Lower lobe of right lung (tissue), 2 donors: ENCODE measurements at regions not wholly inside any gene's neighbourhood (a gene's known extent, or its start where the extent isn't known, plus 50 kb on each side); places are given as distances from the start of the nearest gene placed in this dataset.

Source experiments
- ATAC-seq, 2 donors: fragments of 200-7000 bp; cut with Tn5 transposase; one replicate each; pipeline ENCODE4 v1.9.1; 2020 to 2022; ENCODE audit warnings: mild to moderate bottlenecking in 2 of 2, moderate library complexity in 2 of 2
- DNase-seq: peaks from one replicate; pipeline ENCODE4 v3.0.0-alpha.2; 2020
- H3K27ac ChIP-seq: fragments of 200-600 bp; one replicate; pipeline ENCODE4 v1.8.0; 2022
- H3K27me3 ChIP-seq: fragments of 200-600 bp; one replicate; pipeline ENCODE4 v1.8.0; 2022; ENCODE audit warnings: low read depth
- H3K36me3 ChIP-seq: fragments of 200-600 bp; one replicate; pipeline ENCODE4 v1.8.0; 2022; ENCODE audit warnings: mild to moderate bottlenecking
- H3K4me1 ChIP-seq: fragments of 200-600 bp; one replicate; pipeline ENCODE4 v1.8.0; 2022
- H3K4me3 ChIP-seq: fragments of 200-600 bp; one replicate; pipeline ENCODE4 v1.8.0; 2022; ENCODE audit warnings: mild to moderate bottlenecking
- H3K9me3 ChIP-seq: fragments of 200-600 bp; one replicate; pipeline ENCODE4 v1.8.0; 2022
- CTCF ChIP-seq: fragments of 200-600 bp; IDR thresholded peaks from one replicate; pipeline ENCODE4 v1.8.0; 2022; ENCODE audit warnings: antibody characterized with exemption, mild to moderate bottlenecking
- intact Hi-C: fragments of 100-400 bp; cut with DNase I; formaldehyde crosslinking; loops from one replicate; pipeline ENCODE4 v1.11.0; 2022
- donor health status: DM: no; HTN: yes; CAD: no; lungs with severe emphysema.

- DNase-seq, result no peak
- Histone ChIP-seq H3K27me3 (no peaks in the 10 kb centered on the region), H3K36me3 (no peaks in the 10 kb centered on the region), H3K4me3 (no peak overlapping the region), H3K27ac (no peak overlapping the region), H3K9me3 (peaks cover 3% of the 10 kb centered on the region), H3K4me1 (no peaks in the 10 kb centered on the region)
- intact Hi-C loops, result no loop called here
- ATAC-seq, result no peak
- no peak for TF ChIP-seq CTCF
These were observed 425.4 kb upstream of the PITX2 start for GRCh38 chr4:111048316-111048715.

DNA sequence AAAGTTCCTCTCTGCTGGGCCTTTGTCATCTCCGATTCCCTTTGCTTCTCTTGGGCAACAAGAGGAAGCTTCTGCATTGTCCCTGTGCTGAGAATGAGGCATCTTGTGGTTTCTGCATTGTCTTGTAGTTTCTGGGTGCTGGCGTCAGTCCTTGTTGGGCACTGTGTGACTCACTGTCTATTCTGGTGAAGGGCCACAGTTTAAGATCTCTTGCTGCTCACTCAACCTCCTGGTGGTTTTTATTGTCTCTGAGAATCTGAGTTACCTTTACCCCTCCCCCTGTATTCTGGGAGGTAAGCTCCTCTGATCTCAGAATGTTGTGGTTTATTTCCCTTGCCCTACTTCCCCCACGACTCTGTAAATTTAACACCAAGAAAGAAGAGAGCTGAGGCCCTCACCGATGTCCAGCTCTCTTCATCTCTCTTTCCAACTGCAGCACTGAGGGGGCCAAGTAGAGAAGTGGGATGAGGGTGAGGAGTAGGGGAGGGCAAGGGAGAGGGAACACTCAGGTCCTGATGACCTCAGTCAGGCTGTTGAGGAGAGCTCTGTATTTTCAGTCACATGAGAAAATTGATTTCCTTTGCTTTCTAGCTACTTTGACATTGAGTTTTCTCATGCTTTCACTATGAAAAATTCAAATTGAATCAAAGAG lies 441.6 kb upstream of the PITX2 start:
- DNase-seq (no peak), ATAC-seq (no peak)
- Histone ChIP-seq H3K4me1 (no peaks in the 10 kb centered on the region), H3K9me3 (no peaks in the 10 kb centered on the region), H3K4me3 (no peak overlapping the region), H3K36me3 (no peaks in the 10 kb centered on the region), H3K27me3 (no peaks in the 10 kb centered on the region), H3K27ac (no peak overlapping the region)
- no peak for TF ChIP-seq CTCF
- intact Hi-C loops, result no loop called here

GRCh38 chr4:111066001-111066400 lies 443.1 kb upstream of the PITX2 start:
- DNase-seq (no peak), ATAC-seq (no peak)
- H3K4me3 ChIP-seq, result no peak overlapping the region
- H3K9me3 ChIP-seq, result no peaks in the 10 kb centered on the region
- H3K36me3 ChIP-seq, result no peaks in the 10 kb centered on the region
- no peaks in the 10 kb centered on the region for H3K27me3 ChIP-seq
- intact Hi-C loops, result no loop called here
- TF ChIP-seq CTCF, result no peak
- H3K4me1 ChIP-seq, result no peaks in the 10 kb centered on the region
- H3K27ac ChIP-seq, result no peak overlapping the region

DNA sequence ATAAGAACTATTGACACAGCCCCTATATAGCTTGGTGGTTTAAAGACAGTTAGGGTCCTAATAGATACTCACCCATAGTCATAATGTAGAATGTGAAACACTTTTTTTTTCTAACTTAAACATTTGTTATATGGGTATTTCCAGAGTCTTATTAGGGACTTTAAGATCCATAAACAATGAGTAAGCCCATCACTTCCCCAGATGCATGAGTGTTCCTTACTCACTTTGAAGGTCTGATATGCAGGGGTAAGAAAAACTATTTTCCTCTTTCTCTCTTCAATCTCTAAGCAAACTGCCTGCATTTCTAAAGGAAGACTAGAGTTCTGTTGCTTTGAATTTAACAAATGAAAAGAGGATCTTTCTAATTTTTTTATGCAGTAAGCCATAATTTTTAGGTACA lies 443.6 kb upstream of the PITX2 start:
- Histone ChIP-seq H3K27ac (no peak overlapping the region), H3K4me3 (no peak overlapping the region), H3K36me3 (no peaks in the 10 kb centered on the region), H3K4me1 (no peaks in the 10 kb centered on the region), H3K27me3 (no peaks in the 10 kb centered on the region), H3K9me3 (no peaks in the 10 kb centered on the region)
- intact Hi-C loops, result no loop called here
- TF ChIP-seq CTCF, result no peak
- no peak for ATAC-seq
- DNase-seq, result no peak

DNA sequence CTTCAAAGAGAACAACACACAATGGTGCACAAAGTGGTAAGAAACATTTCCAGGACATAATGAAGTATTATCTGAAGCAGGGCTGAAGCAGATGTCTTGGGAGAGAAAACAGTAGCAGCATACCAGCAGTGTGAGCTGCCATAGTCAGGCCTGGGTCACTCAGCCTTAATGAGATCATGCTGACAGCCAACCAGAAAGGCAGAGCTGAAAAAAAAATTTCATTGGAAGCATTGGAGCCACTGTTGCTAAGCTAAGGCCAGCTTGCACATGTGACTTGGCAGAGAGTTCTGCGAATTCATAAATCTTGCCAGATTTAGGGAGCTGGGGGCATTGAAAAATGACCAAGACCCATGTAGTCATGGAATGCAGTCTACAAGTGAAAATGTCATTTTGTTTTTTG lies 444.0 kb upstream of the PITX2 start:
- Histone ChIP-seq H3K36me3 (no peaks in the 10 kb centered on the region), H3K9me3 (no peaks in the 10 kb centered on the region), H3K27me3 (no peaks in the 10 kb centered on the region), H3K4me1 (no peaks in the 10 kb centered on the region), H3K4me3 (no peak overlapping the region), H3K27ac (no peak overlapping the region)
- no peak for TF ChIP-seq CTCF
- intact Hi-C loops, result no loop called here
- ATAC-seq, result no peak
- DNase-seq, result no peak

DNA sequence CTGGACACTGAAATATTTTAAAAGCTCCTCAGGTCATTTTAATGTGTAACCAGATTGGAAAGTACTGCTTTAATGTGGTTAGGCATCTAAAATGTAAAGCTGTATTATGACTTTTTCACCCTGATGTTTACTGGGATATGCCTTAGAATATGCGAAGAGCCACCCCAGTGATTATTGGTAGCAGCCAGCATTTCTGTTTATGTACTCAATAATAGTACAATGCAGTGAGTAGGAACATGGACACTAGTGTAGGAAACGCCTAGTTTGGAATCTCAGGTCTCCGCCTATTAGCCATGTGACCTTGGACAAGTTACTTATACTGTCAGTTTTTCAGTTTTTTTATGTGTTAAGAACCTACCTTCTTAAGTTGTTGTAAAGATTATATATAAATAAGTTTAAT lies 446.0 kb upstream of the PITX2 start:
- intact Hi-C loops, result no loop called here
- H3K4me1 ChIP-seq, result no peaks in the 10 kb centered on the region
- DNase-seq (no peak), ATAC-seq (no peak)
- H3K27me3 ChIP-seq, result no peaks in the 10 kb centered on the region
- H3K9me3 ChIP-seq, result no peaks in the 10 kb centered on the region
- TF ChIP-seq CTCF, result no peak
- no peak overlapping the region for H3K27ac ChIP-seq
- no peak overlapping the region for H3K4me3 ChIP-seq
- H3K36me3 ChIP-seq, result no peaks in the 10 kb centered on the region
